ENCODE measurements at regions not wholly inside any gene's neighbourhood (a gene's known extent, or its start where the extent isn't known, plus 50 kb on each side); places are given as distances from the start of the nearest gene placed in this dataset.

GRCh38 chr10:3892440-3893425 lies 107.7 kb upstream of the KLF6 start:
- H3K36me3 ChIP-seq, result no peaks in the 10 kb centered on the region
- no peak overlapping the region for H3K27ac ChIP-seq
- no peaks in the 10 kb centered on the region for H3K9me3 ChIP-seq
- H3K27me3 ChIP-seq, result no peaks in the 10 kb centered on the region
- TF ChIP-seq, protein P1, sequence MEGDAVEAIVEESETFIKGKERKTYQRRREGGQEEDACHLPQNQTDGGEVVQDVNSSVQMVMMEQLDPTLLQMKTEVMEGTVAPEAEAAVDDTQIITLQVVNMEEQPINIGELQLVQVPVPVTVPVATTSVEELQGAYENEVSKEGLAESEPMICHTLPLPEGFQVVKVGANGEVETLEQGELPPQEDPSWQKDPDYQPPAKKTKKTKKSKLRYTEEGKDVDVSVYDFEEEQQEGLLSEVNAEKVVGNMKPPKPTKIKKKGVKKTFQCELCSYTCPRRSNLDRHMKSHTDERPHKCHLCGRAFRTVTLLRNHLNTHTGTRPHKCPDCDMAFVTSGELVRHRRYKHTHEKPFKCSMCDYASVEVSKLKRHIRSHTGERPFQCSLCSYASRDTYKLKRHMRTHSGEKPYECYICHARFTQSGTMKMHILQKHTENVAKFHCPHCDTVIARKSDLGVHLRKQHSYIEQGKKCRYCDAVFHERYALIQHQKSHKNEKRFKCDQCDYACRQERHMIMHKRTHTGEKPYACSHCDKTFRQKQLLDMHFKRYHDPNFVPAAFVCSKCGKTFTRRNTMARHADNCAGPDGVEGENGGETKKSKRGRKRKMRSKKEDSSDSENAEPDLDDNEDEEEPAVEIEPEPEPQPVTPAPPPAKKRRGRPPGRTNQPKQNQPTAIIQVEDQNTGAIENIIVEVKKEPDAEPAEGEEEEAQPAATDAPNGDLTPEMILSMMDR (IDR thresholded peaks at IDR 0.05), result no peak
- no peak for DNase-seq (ENCODE audit: low spot score)
- no peak overlapping the region for H3K4me3 ChIP-seq
- peaks cover 0 to 13% of the 10 kb centered on the region in 2 donors for H3K4me1 ChIP-seq

DNA sequence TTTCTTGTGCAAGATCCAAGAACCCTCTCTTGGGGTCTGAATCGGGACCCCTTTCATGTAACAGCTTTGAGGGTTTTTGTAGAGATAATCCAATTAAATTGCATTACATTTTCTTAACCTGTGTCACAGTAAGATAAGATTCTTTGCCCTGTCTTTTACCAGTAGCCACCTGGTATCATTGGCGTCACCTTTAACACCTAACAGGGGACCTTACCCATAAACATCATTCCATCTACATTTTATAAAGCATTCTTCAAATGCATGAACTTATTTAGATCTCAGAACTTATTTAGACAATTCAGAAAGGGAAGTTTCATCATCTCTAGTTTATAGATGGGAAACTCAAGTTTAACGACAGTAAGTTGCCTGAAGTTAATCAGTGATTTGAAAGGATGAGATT lies 106.4 kb upstream of the KLF6 start:
- no peaks in the 10 kb centered on the region for H3K36me3 ChIP-seq
- TF ChIP-seq, protein P1 (IDR thresholded peaks at IDR 0.05), result no peak
- no peaks in the 10 kb centered on the region for H3K9me3 ChIP-seq
- no peaks in the 10 kb centered on the region for H3K27me3 ChIP-seq
- peaks cover 0 to 26% of the 10 kb centered on the region in 2 donors for H3K4me1 ChIP-seq
- H3K27ac ChIP-seq, result no peak overlapping the region
- H3K4me3 ChIP-seq, result no peak overlapping the region
- no peak for DNase-seq (ENCODE audit: low spot score)

DNA sequence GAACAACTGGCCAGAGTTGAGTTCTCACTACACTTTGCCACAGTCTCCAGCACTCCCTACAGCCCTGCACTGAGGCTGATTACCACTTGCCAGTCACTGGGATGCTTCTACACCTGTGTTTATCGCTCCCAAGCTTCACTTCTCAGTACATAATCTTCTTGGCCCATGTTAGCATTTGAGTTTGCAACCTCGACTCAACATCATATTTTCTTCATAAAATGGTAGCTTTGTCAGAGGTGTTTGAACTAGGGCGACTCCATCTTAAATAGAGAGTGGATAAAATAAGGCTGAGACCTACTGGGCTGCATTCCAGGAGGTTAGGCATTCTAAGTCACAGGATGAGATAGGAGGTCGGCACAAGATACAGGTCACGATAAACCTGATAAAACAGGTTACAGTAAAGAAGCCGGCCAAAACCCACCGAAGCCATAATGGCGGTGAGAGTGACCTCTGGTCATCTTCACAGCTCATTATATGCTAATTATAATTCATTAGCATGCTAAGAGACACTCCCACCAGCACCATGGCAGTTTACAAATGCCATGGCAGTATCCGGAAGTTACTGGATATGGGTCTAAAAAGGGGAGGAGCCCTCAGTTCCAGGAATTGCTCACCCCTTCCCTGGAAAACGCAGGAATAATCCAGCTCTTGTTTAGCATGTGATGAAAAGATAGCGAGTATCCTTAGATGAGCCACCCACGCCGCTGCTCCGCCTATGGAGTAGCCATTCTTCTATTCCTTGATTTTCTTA lies 105.8 kb upstream of the KLF6 start:
- no peak for DNase-seq (ENCODE audit: low spot score)
- TF ChIP-seq, protein P1 (IDR thresholded peaks at IDR 0.05), result no peak
- no peak overlapping the region for H3K4me3 ChIP-seq
- no peaks in the 10 kb centered on the region for H3K27me3 ChIP-seq
- H3K9me3 ChIP-seq, result no peaks in the 10 kb centered on the region
- H3K27ac ChIP-seq, result no peak overlapping the region
- no peaks in the 10 kb centered on the region for H3K36me3 ChIP-seq
- peaks cover 0 to 31% of the 10 kb centered on the region in 2 donors for H3K4me1 ChIP-seq

- H3K4me1 ChIP-seq, result peaks cover 0 to 29% of the 10 kb centered on the region in 2 donors
- H3K27ac ChIP-seq, result no peak overlapping the region
- TF ChIP-seq, protein P1 (IDR thresholded peaks at IDR 0.05), result no peak
- H3K9me3 ChIP-seq, result no peaks in the 10 kb centered on the region
- DNase-seq (ENCODE audit: low spot score), result no peak
- no peaks in the 10 kb centered on the region for H3K36me3 ChIP-seq
- no peak overlapping the region for H3K4me3 ChIP-seq
- no peaks in the 10 kb centered on the region for H3K27me3 ChIP-seq
Observed at GRCh38 chr10:3889961-3890522, 105.0 kb upstream of the KLF6 start.

- peak overlapping the region; percentile 81 to 85 for H3K27ac ChIP-seq
- H3K27me3 ChIP-seq, result no peaks in the 10 kb centered on the region
- DNase-seq (ENCODE audit: low spot score), result peak; percentile 76
- no peaks in the 10 kb centered on the region for H3K36me3 ChIP-seq
- H3K4me3 ChIP-seq, result no peak overlapping the region
- TF ChIP-seq, protein P1 (IDR thresholded peaks at IDR 0.05), result no peak
- peaks cover 0 to 24% of the 10 kb centered on the region in 2 donors for H3K4me1 ChIP-seq
- no peaks in the 10 kb centered on the region for H3K9me3 ChIP-seq
Observed at GRCh38 chr10:3887885-3888476, 103.0 kb upstream of the KLF6 start.

Measured in right atrium auricular region (tissue), 2 donors.